ENCODE measurements at regions not wholly inside any gene's neighbourhood (a gene's known extent, or its start where the extent isn't known, plus 50 kb on each side); places are given as distances from the start of the nearest gene placed in this dataset.

DNA sequence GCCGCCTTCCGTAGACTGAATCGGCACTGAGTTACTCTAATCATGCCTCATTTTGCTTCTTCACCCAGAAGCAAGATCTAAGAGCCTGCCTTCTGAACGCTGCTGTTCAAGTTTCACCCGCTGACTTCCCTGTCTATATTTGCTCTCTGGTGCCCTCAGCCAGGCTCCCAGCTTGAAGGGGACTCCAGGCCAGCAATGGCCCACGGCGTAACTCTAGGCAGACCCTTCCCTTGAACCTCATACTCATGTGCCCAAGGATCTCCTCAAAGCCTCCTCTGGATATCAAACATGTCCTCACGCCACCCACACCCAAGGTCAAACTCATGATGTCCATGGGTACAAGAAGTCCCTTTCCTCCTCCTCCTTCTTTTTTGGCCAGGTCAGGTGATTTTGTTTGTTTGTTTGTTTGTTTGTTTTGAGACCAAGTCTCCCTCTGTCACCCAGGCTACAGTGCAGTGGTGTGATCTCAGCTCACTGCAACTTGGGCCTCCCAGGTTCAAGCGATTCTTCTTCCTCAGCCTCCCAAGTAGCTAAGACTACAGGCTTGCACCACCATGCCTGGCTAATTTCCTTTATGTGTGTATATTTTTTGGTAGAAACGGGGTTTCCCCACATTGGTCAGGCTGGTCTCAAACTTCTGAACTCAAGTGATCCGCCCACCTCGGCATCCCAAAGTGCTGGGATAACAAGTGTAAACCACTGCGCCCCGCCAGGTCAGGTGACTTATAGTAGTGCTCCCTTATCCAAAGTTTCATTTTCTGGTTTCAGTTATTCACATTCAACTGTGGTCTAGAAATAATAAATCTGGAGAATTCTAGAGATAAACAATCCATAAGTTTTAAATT lies 239.0 kb downstream of the SYK start:
- H3K4me3 ChIP-seq, result no peak overlapping the region
- 91 to 92% methylated on average over 14 of the region's 14 CpGs for WGBS, 2 donors
- no peaks in the 10 kb centered on the region for H3K36me3 ChIP-seq (replicated peaks in 1 of 2; ENCODE audit: insufficient read depth in 1 of 2, low read depth in 2 of 2)
- H3K9me3 ChIP-seq, result no peaks in the 10 kb centered on the region
- peaks cover 18% of the 10 kb centered on the region for H3K4me1 ChIP-seq
- ATAC-seq, result no peak
- intact Hi-C loops (cut with DNase I), result no loop called here
- no peak for DNase-seq
- no peaks in the 10 kb centered on the region for H3K27me3 ChIP-seq
- no peak overlapping the region for H3K27ac ChIP-seq
- no peak for TF ChIP-seq POLR2A (IDR thresholded peaks at IDR 0.05)
- TF ChIP-seq, protein P1, sequence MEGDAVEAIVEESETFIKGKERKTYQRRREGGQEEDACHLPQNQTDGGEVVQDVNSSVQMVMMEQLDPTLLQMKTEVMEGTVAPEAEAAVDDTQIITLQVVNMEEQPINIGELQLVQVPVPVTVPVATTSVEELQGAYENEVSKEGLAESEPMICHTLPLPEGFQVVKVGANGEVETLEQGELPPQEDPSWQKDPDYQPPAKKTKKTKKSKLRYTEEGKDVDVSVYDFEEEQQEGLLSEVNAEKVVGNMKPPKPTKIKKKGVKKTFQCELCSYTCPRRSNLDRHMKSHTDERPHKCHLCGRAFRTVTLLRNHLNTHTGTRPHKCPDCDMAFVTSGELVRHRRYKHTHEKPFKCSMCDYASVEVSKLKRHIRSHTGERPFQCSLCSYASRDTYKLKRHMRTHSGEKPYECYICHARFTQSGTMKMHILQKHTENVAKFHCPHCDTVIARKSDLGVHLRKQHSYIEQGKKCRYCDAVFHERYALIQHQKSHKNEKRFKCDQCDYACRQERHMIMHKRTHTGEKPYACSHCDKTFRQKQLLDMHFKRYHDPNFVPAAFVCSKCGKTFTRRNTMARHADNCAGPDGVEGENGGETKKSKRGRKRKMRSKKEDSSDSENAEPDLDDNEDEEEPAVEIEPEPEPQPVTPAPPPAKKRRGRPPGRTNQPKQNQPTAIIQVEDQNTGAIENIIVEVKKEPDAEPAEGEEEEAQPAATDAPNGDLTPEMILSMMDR (IDR thresholded peaks at IDR 0.05), result no peak

DNA sequence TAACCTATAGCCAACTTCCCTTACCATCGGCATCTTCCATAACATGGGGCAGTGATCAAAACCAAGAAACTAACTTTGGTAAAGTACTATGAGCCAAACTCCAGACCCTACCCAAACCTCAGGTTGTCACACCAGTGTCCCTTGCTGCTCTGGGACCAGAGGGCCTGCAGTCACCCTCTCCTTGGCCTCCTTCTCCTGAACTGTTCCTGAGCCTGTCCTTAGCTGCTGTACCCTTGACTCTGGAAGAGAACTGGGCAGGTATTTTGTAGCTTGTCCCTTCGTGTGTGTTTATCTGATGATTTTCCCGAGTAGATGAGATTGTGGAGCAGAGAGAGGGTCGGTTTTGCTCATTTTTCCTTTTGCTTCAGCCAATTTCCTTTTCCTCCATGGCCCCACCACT lies 240.4 kb downstream of the SYK start:
- Histone ChIP-seq H3K4me1 (peaks cover 15% of the 10 kb centered on the region), H3K4me3 (no peak overlapping the region), H3K27me3 (no peaks in the 10 kb centered on the region), H3K27ac (no peak overlapping the region), H3K36me3 (replicated peaks in 1 of 2; ENCODE audit: insufficient read depth in 1 of 2, low read depth in 2 of 2) (no peaks in the 10 kb centered on the region), H3K9me3 (no peaks in the 10 kb centered on the region)
- no peak for DNase-seq
- intact Hi-C loops (cut with DNase I), result no loop called here
- WGBS, 2 donors, result 66 to 72% methylated on average over 4 of the region's 4 CpGs
- ATAC-seq, result no peak
- TF ChIP-seq, protein P1 (IDR thresholded peaks at IDR 0.05), result no peak
- TF ChIP-seq POLR2A (IDR thresholded peaks at IDR 0.05), result no peak

DNA sequence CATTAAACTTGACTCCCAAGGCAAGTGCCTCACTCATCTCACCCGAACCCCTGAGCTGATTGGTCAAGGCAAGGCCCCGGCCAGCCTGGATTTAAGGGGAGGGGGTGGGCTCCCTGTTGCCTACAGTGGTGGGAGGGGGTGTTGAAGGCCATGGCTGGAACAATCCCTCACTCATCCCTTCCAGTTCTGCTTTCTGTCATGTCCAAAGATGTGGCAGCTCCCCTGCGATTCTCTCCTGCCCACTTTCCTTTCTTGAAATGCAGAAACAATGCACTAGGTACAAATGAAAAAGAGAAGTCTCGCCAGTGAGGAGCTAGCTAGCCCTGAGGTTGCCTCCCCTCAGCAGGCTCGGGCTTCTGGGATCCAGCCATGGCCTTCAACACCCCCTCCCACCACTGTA lies 240.9 kb downstream of the SYK start:
- TF ChIP-seq POLR2A (IDR thresholded peaks at IDR 0.05), result no peak
- TF ChIP-seq, protein P1 (IDR thresholded peaks at IDR 0.05), result no peak
- Histone ChIP-seq H3K36me3 (replicated peaks in 1 of 2; ENCODE audit: insufficient read depth in 1 of 2, low read depth in 2 of 2) (no peaks in the 10 kb centered on the region), H3K9me3 (no peaks in the 10 kb centered on the region), H3K27me3 (no peaks in the 10 kb centered on the region), H3K27ac (no peak overlapping the region), H3K4me3 (no peak overlapping the region), H3K4me1 (peaks cover 9% of the 10 kb centered on the region)
- WGBS, 2 donors, result 84 to 89% methylated on average over 5 of the region's 5 CpGs
- intact Hi-C loops (cut with DNase I), result no loop called here
- no peak for ATAC-seq
- no peak for DNase-seq

DNA sequence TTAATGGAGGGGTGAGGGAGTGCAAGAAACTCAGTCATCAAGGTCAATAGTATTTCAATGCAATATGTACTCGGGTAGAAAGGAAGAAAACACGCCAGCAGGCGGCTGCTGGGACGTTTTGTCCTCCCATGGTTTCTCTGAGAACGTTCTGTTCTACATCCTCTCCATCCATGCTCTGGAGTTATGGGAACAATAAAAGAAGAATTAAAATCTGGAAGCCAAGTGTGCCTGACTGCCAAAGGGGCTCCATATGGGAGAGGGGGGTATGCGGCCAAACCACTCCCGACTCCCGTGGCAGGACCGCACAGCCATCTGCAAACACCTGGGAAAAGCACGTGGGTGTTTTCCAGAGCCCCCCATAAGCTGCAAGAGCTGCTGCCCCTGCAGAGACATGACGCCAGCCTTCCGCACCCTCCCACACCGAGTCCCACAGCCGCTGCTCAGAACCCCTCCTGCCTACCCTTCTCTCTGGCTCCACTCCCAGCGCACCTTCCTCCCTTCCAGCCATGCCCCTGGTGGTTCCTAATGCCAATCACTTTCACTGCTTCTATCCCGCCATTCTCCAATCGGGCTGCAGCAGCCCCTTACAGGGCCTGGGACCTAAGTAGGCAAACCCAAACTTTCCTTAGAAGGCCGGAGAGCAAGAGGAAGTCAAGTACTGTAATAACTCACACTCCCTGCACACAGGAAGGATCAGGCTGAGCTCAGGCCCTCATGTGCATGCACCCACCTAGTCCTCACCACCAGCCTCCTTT lies 241.6 kb downstream of the SYK start:
- TF ChIP-seq, protein P1 (IDR thresholded peaks at IDR 0.05), result no peak
- no peak for TF ChIP-seq POLR2A (IDR thresholded peaks at IDR 0.05)
- WGBS, 2 donors, result 87 to 88% methylated on average over 18 of the region's 18 CpGs
- no peak overlapping the region for H3K27ac ChIP-seq

More for the DNA sequence above, 241.6 kb downstream of the SYK start:
- Histone ChIP-seq H3K4me3 (no peak overlapping the region), H3K9me3 (no peaks in the 10 kb centered on the region), H3K27me3 (no peaks in the 10 kb centered on the region), H3K36me3 (replicated peaks in 1 of 2; ENCODE audit: insufficient read depth in 1 of 2, low read depth in 2 of 2) (no peaks in the 10 kb centered on the region), H3K4me1 (peaks cover 3% of the 10 kb centered on the region)
- ATAC-seq (no peak), DNase-seq (no peak)
- intact Hi-C loops (cut with DNase I), result no loop called here
